ENCODE measurements at regions not wholly inside any gene's neighbourhood (a gene's known extent, or its start where the extent isn't known, plus 50 kb on each side); places are given as distances from the start of the nearest gene placed in this dataset.

DNA sequence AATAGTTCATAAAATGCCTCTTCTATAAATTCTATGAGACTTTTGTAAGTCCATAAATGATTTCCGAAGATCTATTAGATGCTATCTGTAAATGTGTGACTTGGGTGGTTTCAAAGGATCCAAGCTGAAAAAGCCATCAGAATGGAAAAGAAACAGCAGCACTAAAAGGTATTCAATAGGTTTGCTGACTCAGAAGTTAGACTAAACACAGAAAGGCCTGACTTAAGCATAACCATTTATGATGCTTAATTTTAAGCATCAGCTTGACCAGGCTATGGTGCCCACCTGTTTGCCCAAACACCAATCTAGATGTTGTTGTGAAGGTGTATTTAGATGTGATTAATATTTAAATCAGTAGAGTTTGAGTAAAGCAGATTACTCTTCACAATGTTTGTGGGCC lies 513.5 kb downstream of the TFAP2A start:
- TF ChIP-seq CEBPB (IDR thresholded peaks at IDR 0.05) (no peak), NFIC (IDR thresholded peaks at IDR 0.05) (no peak), YY1 (IDR thresholded peaks at IDR 0.05; ENCODE audit: low read depth) (no peak), CREB1 (IDR thresholded peaks at IDR 0.05; ENCODE audit: low read depth) (no peak), MAX (IDR thresholded peaks at IDR 0.05) (no peak), EGR1 (IDR thresholded peaks at IDR 0.05) (no peak), REST (IDR thresholded peaks at IDR 0.05; ENCODE audit: low read depth) (no peak), TAF1 (IDR thresholded peaks at IDR 0.05; ENCODE audit: low read depth) (no peak), RAD21 (IDR thresholded peaks at IDR 0.05; ENCODE audit: low read depth) (no peak), ZBTB7A (IDR thresholded peaks at IDR 0.05; ENCODE audit: low read depth) (no peak), FOXM1 (IDR thresholded peaks at IDR 0.05; ENCODE audit: borderline replicate concordance, low read depth) (no peak), TEAD4 (IDR thresholded peaks at IDR 0.05) (no peak), EP300 (IDR thresholded peaks at IDR 0.05; ENCODE audit: borderline replicate concordance) (no peak), TCF12 (IDR thresholded peaks at IDR 0.05; ENCODE audit: low read depth) (no peak)
- TF ChIP-seq, protein P1, sequence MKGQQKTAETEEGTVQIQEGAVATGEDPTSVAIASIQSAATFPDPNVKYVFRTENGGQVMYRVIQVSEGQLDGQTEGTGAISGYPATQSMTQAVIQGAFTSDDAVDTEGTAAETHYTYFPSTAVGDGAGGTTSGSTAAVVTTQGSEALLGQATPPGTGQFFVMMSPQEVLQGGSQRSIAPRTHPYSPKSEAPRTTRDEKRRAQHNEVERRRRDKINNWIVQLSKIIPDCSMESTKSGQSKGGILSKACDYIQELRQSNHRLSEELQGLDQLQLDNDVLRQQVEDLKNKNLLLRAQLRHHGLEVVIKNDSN (IDR thresholded peaks at IDR 0.05): no peak

DNA sequence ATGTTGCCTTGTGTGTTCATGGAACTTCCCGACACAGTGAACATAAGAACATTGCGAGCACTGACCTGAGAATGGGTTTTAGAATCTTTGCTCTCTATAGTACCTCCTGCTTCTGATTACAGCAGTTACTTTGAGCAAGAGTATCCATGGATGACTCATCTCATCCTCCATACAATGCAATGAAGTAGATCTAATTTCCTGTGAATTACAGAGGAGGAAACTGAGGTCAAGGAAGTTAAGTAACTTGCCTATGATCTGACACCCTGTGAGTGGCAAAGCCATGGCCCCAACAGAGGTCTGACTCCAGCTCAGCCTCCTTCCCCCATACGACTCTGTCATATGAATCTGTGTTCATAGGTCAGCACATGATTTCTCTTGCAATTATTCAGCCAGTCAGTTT lies 518.1 kb downstream of the TFAP2A start:
- TF ChIP-seq EGR1 (IDR thresholded peaks at IDR 0.05) (no peak), CREB1 (IDR thresholded peaks at IDR 0.05; ENCODE audit: low read depth) (no peak), EP300 (IDR thresholded peaks at IDR 0.05; ENCODE audit: borderline replicate concordance) (no peak), REST (IDR thresholded peaks at IDR 0.05; ENCODE audit: low read depth) (no peak), TCF12 (IDR thresholded peaks at IDR 0.05; ENCODE audit: low read depth) (no peak), FOXM1 (IDR thresholded peaks at IDR 0.05; ENCODE audit: borderline replicate concordance, low read depth) (no peak), YY1 (IDR thresholded peaks at IDR 0.05; ENCODE audit: low read depth) (no peak), ZBTB7A (IDR thresholded peaks at IDR 0.05; ENCODE audit: low read depth) (no peak), RAD21 (IDR thresholded peaks at IDR 0.05; ENCODE audit: low read depth) (no peak), NFIC (IDR thresholded peaks at IDR 0.05) (no peak)

DNA sequence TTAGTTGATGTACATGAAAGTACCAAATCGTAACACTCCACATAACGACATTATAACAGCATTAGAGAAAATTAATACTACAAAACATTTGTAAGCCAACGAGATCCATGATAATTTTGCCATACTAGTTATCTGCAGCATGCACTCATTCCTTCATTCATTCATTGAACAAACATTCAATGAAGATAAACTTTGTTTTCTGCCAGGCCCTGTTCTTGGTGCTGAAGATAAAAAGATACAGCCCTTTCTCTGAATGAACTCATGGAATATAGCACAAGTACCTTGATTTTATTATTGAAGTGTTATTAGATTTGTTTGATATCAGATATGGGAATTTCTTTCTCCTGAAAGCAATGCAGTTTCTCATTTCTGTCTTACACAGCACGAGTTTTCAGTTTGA lies 524.0 kb downstream of the TFAP2A start:
- TF ChIP-seq TEAD4 (IDR thresholded peaks at IDR 0.05) (no peak), TAF1 (IDR thresholded peaks at IDR 0.05; ENCODE audit: low read depth) (no peak), YY1 (IDR thresholded peaks at IDR 0.05; ENCODE audit: low read depth) (no peak)

DNA sequence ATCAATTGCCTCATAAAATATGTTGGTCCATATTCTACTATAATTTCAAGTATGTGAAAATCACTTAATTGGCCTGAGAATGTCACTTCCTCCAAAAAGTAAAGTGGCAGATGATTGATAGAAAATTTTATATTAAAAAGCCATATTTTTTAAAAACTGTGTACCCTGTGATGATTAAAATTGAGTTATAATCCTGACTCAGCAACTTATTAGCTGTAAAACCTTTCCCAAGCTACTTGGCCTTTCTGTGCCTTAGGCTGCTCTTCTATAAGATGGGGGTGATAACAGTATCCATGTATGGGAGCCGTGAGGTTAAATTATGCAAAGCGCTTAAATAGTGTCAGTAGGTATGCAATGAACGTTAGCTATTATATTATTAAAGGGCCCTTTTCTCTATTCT lies 524.4 kb downstream of the TFAP2A start:
- TF ChIP-seq, protein P1 (IDR thresholded peaks at IDR 0.05): no peak

- TF ChIP-seq CREB1 (IDR thresholded peaks at IDR 0.05; ENCODE audit: low read depth) (no peak), EP300 (IDR thresholded peaks at IDR 0.05; ENCODE audit: borderline replicate concordance) (no peak), YY1 (IDR thresholded peaks at IDR 0.05; ENCODE audit: low read depth) (no peak), ZBTB7A (IDR thresholded peaks at IDR 0.05; ENCODE audit: low read depth) (no peak), TEAD4 (IDR thresholded peaks at IDR 0.05) (no peak), REST (IDR thresholded peaks at IDR 0.05; ENCODE audit: low read depth) (no peak), TAF1 (IDR thresholded peaks at IDR 0.05; ENCODE audit: low read depth) (no peak), MAX (IDR thresholded peaks at IDR 0.05) (no peak), FOXM1 (IDR thresholded peaks at IDR 0.05; ENCODE audit: borderline replicate concordance, low read depth) (no peak), TCF12 (IDR thresholded peaks at IDR 0.05; ENCODE audit: low read depth) (no peak), EGR1 (IDR thresholded peaks at IDR 0.05) (no peak), CEBPB (IDR thresholded peaks at IDR 0.05) (no peak), NFIC (IDR thresholded peaks at IDR 0.05) (no peak), RAD21 (IDR thresholded peaks at IDR 0.05; ENCODE audit: low read depth) (no peak)
- TF ChIP-seq, protein P1 (IDR thresholded peaks at IDR 0.05): no peak
These were observed 536.3 kb downstream of the TFAP2A start for GRCh38 chr6:9878535-9878934.

Measured in Ishikawa (cell line).